Loucy (cell line): ENCODE measurements at regions not wholly inside any gene's neighbourhood (a gene's known extent, or its start where the extent isn't known, plus 50 kb on each side); places are given as distances from the start of the nearest gene placed in this dataset.

Experiments
- H2AFZ ChIP-seq: fragments of 200-600 bp; sonication (generic); 2 replicates; pipeline ENCODE4 v1.6.0; 2016; ENCODE audit warnings: antibody characterized with exemption, mild to moderate bottlenecking, low read length, moderate library complexity
- H3F3A ChIP-seq: fragments of 200-600 bp; 2 replicates; pipeline ENCODE4 v1.6.0; 2016; ENCODE audit warnings: antibody characterized with exemption, low read depth, mild to moderate bottlenecking
- H3K27me3 ChIP-seq: fragments of 200-600 bp; sonication (generic); 2 replicates; pipeline ENCODE4 v1.6.1; 2014; ENCODE audit warnings: low read length, mild to moderate bottlenecking; ENCODE audit not compliant: insufficient read depth, poor library complexity, severe bottlenecking
- H3K36me3 ChIP-seq: fragments of 200-600 bp; sonication (generic); 2 replicates; pipeline ENCODE4 v1.6.1; 2016; ENCODE audit warnings: low read length; ENCODE audit not compliant: insufficient read depth
- H3K4me1 ChIP-seq: fragments of 200-600 bp; sonication (generic); 2 replicates; pipeline ENCODE4 v1.5.1; 2014; ENCODE audit warnings: low read length, mild to moderate bottlenecking; ENCODE audit not compliant: insufficient read depth, poor library complexity, severe bottlenecking
- H3K4me2 ChIP-seq: fragments of 200-600 bp; sonication (generic); 2 replicates; pipeline ENCODE4 v1.6.0; 2014; ENCODE audit warnings: antibody characterized with exemption, low read length, low read depth, mild to moderate bottlenecking; ENCODE audit not compliant: poor library complexity, severe bottlenecking
- H3K4me3 ChIP-seq: fragments of 200-600 bp; sonication (generic); 2 replicates; pipeline ENCODE4 v1.5.1; 2014; ENCODE audit warnings: low read length, mild to moderate bottlenecking, mixed read lengths; ENCODE audit not compliant: poor library complexity, severe bottlenecking
- H3K79me2 ChIP-seq: fragments of 200-600 bp; sonication (generic); 2 replicates; pipeline ENCODE4 v1.6.1; 2014; ENCODE audit warnings: low read length; ENCODE audit not compliant: insufficient read depth
- H3K9ac ChIP-seq: fragments of 200-600 bp; sonication (generic); 2 replicates; pipeline ENCODE4 v1.6.0; 2014; ENCODE audit warnings: mild to moderate bottlenecking, low read depth, low read length, moderate library complexity; ENCODE audit not compliant: poor library complexity, severe bottlenecking
- H3K9me2 ChIP-seq: fragments of 200-600 bp; sonication (generic); replicated peaks from 2 replicates; pipeline ENCODE4 v1.6.1; 2016; ENCODE audit warnings: low read depth, low read length, mixed read lengths
- H3K9me3 ChIP-seq: fragments of 200-600 bp; sonication (generic); 2 replicates; pipeline ENCODE4 v1.6.1; 2014; ENCODE audit warnings: mild to moderate bottlenecking, antibody characterized with exemption, low read length, low read depth; ENCODE audit not compliant: insufficient read depth
- H4K20me1 ChIP-seq: fragments of 200-600 bp; sonication (generic); 2 replicates; pipeline ENCODE4 v1.6.0; 2014; ENCODE audit warnings: antibody characterized with exemption, low read length, mild to moderate bottlenecking; ENCODE audit not compliant: insufficient read depth, poor library complexity, severe bottlenecking
- EZH2phosphoT487 ChIP-seq: fragments of 200-600 bp; IDR thresholded peaks from 2 replicates; pipeline ENCODE4 v1.6.1; 2018; ENCODE audit warnings: antibody characterized with exemption, mild to moderate bottlenecking, moderate library complexity, borderline replicate concordance
- TF ChIP-seq, protein P1 (sequence below): fragments of 200-600 bp; sonication (generic); conservative IDR thresholded peaks from 2 replicates; pipeline ENCODE4 v1.5.1; 2014; ENCODE audit warnings: mild to moderate bottlenecking, antibody characterized with exemption, low read length

DNA sequence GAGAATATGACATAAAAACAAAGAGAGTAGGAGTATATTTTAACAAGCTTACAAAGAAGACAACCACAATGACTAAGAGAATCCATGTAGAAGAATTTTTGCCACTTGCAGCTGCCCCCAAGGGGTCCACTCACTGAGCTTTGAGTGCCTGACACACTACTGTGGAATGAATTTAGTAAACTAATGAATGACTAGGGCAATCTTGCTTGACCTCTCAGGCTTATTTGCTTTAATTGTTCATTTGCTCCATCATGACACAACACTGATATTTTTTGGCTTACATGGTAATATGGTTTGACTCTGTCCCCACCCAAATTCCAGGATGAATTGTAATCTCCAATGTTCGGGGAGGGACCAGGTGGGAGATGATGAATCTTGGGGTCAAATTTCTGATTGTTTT is 249.1 kb upstream of the FAR2 start:
- Histone ChIP-seq H3K4me2 (no peak overlapping the region), H2AFZ (no peak overlapping the region), H3K9me2 (no peaks in the 10 kb centered on the region), H3K27me3 (no peaks in the 10 kb centered on the region), H3K79me2 (no peaks in the 10 kb centered on the region), H3K4me1 (no peaks in the 10 kb centered on the region), H3K4me3 (no peak overlapping the region), H3F3A (no peaks in the 10 kb centered on the region), H3K9ac (no peak overlapping the region), H3K36me3 (no peaks in the 10 kb centered on the region; the same call in 1 of the 2 replicates), H3K9me3 (peaks cover 17% of the 10 kb centered on the region; the same call in 1 of the 2 replicates), H4K20me1 (no peaks in the 10 kb centered on the region)
- TF ChIP-seq EZH2phosphoT487 = no peak
- TF ChIP-seq, protein P1, sequence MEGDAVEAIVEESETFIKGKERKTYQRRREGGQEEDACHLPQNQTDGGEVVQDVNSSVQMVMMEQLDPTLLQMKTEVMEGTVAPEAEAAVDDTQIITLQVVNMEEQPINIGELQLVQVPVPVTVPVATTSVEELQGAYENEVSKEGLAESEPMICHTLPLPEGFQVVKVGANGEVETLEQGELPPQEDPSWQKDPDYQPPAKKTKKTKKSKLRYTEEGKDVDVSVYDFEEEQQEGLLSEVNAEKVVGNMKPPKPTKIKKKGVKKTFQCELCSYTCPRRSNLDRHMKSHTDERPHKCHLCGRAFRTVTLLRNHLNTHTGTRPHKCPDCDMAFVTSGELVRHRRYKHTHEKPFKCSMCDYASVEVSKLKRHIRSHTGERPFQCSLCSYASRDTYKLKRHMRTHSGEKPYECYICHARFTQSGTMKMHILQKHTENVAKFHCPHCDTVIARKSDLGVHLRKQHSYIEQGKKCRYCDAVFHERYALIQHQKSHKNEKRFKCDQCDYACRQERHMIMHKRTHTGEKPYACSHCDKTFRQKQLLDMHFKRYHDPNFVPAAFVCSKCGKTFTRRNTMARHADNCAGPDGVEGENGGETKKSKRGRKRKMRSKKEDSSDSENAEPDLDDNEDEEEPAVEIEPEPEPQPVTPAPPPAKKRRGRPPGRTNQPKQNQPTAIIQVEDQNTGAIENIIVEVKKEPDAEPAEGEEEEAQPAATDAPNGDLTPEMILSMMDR = no peak

DNA sequence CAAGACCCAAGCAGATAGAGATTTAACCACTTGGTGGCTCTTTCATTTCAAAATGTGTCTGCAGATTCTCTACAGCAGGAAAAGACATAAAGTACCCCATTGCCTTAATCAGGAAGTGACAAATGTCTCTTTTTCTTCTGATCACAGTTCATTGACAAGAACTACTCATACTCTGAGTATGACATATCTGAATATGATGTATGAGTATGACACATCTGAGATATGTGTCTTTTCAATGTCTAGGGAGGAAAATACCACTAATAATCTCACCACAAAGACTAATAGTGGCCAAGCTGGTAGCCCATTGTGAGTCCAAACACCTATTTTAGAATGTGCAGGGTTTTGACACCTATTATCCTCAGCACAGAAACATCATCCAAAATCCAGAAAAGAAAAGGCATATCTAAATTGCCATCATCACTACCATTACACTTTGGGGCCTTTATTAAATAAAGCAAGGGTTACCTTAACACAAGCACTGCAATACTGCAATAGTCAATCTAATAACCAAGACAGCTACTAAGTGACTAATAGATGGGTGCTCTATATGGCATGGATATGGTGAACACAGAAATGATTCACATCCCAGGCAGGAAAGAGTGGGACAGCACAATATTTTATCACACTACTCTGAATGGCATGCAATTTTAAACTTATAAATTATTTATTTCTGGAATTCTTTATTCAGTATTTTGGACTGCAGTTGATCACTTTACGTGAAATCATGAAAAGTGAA is 243.7 kb upstream of the FAR2 start:
- Histone ChIP-seq H2AFZ (no peak overlapping the region), H3K4me3 (no peak overlapping the region), H3K9ac (no peak overlapping the region), H3K4me1 (no peaks in the 10 kb centered on the region), H3K79me2 (no peaks in the 10 kb centered on the region), H3K9me3 (peaks cover 10% of the 10 kb centered on the region; the same call in 1 of the 2 replicates), H3K9me2 (no peaks in the 10 kb centered on the region), H3K4me2 (no peak overlapping the region), H3K27me3 (no peaks in the 10 kb centered on the region), H3F3A (no peaks in the 10 kb centered on the region), H4K20me1 (no peaks in the 10 kb centered on the region), H3K36me3 (no peaks in the 10 kb centered on the region)
- TF ChIP-seq EZH2phosphoT487 = no peak
- TF ChIP-seq, protein P1 = no peak

GRCh38 chr12:28908646-28909045 is 240.4 kb upstream of the FAR2 start:
- Histone ChIP-seq H3F3A (no peaks in the 10 kb centered on the region), H3K9ac (no peak overlapping the region), H3K4me1 (no peaks in the 10 kb centered on the region), H3K36me3 (no peaks in the 10 kb centered on the region), H3K9me3 (peaks cover 1% of the 10 kb centered on the region; the same call in 1 of the 2 replicates), H2AFZ (no peak overlapping the region), H4K20me1 (no peaks in the 10 kb centered on the region), H3K27me3 (no peaks in the 10 kb centered on the region), H3K4me2 (no peak overlapping the region), H3K79me2 (no peaks in the 10 kb centered on the region), H3K9me2 (no peaks in the 10 kb centered on the region), H3K4me3 (no peak overlapping the region)
- TF ChIP-seq, protein P1 = no peak
- TF ChIP-seq EZH2phosphoT487 = no peak
